ENCODE measurements at regions not wholly inside any gene's neighbourhood (a gene's known extent, or its start where the extent isn't known, plus 50 kb on each side); places are given as distances from the start of the nearest gene placed in this dataset.

GRCh38 chr2:12959935-12960334 is 243.2 kb downstream of the TRIB2 start:
- TF ChIP-seq, protein P1, sequence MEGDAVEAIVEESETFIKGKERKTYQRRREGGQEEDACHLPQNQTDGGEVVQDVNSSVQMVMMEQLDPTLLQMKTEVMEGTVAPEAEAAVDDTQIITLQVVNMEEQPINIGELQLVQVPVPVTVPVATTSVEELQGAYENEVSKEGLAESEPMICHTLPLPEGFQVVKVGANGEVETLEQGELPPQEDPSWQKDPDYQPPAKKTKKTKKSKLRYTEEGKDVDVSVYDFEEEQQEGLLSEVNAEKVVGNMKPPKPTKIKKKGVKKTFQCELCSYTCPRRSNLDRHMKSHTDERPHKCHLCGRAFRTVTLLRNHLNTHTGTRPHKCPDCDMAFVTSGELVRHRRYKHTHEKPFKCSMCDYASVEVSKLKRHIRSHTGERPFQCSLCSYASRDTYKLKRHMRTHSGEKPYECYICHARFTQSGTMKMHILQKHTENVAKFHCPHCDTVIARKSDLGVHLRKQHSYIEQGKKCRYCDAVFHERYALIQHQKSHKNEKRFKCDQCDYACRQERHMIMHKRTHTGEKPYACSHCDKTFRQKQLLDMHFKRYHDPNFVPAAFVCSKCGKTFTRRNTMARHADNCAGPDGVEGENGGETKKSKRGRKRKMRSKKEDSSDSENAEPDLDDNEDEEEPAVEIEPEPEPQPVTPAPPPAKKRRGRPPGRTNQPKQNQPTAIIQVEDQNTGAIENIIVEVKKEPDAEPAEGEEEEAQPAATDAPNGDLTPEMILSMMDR (IDR thresholded peaks at IDR 0.05; ENCODE audit: insufficient read depth, low read length, poor library complexity, severe bottlenecking), result no peak
- TF ChIP-seq EZH2phosphoT487 (conservative IDR thresholded peaks at IDR 0.05; ENCODE audit: low read length), result no peak
